ENCODE measurements at regions not wholly inside any gene's neighbourhood (a gene's known extent, or its start where the extent isn't known, plus 50 kb on each side); places are given as distances from the start of the nearest gene placed in this dataset.

DNA sequence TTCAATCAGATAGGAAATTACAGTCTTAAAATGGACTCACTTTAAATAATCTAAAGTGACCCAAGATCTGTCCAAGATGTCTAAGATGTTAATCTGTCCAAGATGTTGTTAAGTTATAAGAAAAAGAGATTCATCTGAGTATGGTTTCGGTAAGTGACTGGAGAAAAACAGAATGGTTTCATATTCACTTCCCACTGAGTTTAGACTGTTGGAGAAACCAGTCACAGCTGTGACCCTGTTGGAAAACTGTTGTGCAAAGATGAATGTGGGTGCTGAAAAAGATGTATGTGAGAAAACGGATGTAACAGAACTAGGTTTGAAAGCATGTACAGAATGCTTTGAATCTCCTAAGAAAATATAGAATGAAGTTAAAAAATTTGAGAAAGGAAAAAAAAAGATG is 325.9 kb downstream of the COL12A1 start:
- no peak for DNase-seq (ENCODE audit: low spot score)

- DNase-seq (ENCODE audit: low spot score), result no peak
These were observed 326.6 kb downstream of the COL12A1 start for GRCh38 chr6:74879234-74879633.

DNA sequence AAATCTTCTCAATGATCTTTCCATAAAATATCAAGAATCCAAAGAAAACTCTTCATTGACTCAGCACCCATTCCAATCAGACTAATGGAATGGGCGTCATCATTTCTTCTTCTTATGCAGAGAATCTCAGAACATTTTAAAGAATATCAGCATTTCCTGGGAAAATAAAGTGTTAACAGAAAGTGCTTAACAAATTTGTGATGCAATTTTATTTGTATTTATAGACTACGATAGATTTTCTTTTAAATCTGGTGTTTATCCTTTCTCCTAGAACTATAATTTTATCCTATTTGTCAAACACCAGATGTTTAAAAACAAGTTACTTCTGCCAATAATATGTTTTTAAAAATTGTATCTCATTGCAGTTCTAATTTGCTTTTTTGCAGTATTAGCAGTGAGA is 330.7 kb downstream of the COL12A1 start:
- DNase-seq (ENCODE audit: low spot score), result no peak

DNA sequence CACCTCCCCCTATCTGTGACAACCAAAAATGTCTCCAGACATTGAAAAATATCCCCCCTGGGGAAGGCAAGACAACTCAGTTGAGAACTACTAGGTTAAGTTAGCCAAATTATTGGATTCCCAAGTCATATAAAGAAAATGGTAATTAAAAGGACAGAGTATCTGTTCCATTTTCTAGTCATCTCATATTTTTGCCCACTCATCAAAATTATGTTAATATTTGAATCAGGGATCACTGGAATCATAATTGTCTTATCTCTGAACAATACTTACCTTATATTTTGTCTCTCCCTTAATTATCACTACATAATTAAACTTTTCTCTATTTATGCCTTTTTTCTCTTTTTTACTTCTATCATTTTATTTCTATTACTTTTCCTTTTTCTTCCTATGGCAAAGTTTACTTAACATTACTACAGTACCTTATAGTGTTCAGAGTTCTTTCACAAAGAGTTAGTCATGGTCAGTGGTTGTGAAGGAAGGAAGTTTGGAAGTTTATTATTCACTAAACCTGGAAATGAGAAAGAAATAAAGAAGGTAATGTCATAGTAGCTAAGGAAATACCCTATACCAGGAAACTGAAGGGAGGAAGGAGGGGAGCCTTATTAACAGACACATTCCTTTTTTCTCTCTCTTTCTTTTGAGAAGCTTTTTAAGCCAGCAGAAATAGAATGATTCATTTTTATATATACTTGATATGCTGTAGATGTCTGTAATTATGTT is 332.9 kb downstream of the COL12A1 start:
- DNase-seq (ENCODE audit: low spot score), result no peak

- no peak for DNase-seq (ENCODE audit: low spot score)
These were observed 334.1 kb downstream of the COL12A1 start for GRCh38 chr6:74871757-74872156.

- DNase-seq (ENCODE audit: low spot score), result no peak
These were observed 335.4 kb downstream of the COL12A1 start for GRCh38 chr6:74870403-74870802.

GRCh38 chr6:74867291-74867690 is 338.6 kb downstream of the COL12A1 start:
- no peak for DNase-seq (ENCODE audit: low spot score)

DNA sequence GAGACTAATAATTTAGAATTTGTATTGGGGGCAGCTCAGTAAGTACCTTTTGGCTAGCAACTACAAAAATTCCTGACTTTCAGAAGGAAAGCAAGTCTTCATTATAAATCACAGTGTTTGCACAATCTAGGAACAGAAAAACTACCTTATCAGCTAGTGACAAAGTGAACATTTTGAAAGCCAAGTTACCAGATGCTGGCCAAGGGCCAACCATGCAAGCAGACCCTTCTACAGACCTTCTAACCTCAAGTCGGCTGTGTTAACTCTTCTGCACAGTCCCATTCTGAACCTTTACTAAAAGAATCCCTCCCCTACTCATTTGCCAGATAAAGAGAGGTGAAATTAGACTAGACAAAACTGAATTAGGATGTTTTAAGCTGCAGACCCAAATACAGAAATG is 341.9 kb downstream of the COL12A1 start:
- no peak for DNase-seq (ENCODE audit: low spot score)

DNA sequence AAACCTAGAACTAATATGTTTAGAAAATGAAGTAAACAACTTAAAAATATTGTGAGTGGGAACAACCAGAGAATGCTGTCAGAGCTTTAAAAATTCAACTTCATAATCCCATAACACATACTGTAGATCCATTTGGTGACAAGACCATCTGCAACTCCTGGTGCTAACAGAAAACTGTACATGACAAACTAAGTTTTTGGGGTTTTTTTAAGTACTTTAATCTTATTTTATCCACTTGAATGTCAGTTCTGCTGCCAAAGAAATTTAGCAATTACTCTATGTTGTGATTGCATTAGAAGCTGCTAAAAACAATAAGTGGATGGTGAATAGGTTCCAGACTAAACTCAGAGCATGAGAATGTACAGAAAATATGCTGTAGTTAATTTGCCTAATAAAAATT is 345.4 kb downstream of the COL12A1 start:
- no peak for DNase-seq (ENCODE audit: low spot score)

- no peak for DNase-seq (ENCODE audit: low spot score)
These were observed 348.7 kb downstream of the COL12A1 start for GRCh38 chr6:74857157-74857556.

GRCh38 chr6:74853991-74854390 is 351.9 kb downstream of the COL12A1 start:
- no peak for DNase-seq (ENCODE audit: low spot score)

- DNase-seq (ENCODE audit: low spot score), result no peak
These were observed 354.3 kb downstream of the COL12A1 start for GRCh38 chr6:74851596-74851995.

DNA sequence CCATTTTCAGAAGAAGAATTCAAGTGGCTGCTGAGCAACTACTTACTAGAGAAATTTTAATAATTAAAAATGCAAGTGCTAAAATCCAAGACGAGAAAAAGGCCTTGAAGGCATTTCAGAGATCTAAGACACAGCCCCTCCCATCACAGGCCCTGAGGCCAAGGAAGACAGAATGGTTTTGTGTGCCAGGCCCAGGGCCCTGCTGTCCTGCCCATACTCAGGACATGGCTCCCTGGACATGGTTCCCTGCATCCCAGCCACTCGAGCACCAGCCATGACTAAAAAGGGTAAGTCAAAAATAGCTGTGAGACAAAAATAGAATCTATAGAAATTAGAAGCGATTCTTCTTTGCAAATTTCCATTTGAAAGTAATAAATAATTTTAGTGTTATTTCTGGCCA is 364.9 kb downstream of the COL12A1 start:
- DNase-seq (ENCODE audit: low spot score), result no peak

DNA sequence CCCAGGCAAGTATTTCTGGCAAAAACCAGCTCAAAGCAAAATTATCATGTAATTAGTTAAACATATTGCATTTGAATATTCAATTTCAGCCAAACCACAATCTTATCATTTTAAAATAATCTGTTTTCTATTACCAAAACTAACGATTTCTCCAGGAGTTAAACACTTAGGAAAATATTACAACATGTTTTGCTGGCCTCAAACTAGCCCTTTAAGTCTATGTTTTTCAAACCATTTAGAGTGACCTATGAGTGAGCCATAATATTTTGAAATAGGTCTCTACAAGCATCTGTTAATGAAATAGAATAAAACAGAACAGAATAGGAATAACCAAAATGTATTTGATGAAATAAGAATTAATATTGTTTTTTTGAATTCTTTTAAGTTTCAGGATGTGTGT is 370.9 kb downstream of the COL12A1 start:
- DNase-seq (ENCODE audit: low spot score), result no peak

GRCh38 chr6:74826263-74826662 is 379.6 kb downstream of the COL12A1 start:
- DNase-seq (ENCODE audit: low spot score), result no peak

DNA sequence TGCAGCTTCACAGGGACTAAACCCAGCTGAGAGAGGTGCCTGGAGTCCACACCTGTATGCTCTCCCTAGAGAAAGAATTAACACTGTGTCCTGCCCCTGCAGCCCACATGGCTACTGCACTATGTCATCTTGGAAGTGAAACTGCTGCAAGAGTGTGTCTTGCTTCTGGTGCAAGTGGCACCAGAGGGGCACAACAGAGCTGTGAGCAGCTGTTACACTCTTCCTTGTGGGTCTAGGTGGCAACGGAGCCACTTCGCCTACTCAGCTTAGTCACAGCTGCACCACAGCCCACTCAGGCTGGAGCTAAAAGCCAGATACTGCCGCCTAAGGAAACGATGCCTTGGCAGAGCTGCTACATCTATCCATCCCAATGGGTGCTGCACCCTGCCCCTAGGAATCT is 391.4 kb downstream of the COL12A1 start:
- DNase-seq (ENCODE audit: low spot score), result no peak

- no peak for DNase-seq (ENCODE audit: low spot score)
These were observed 398.2 kb downstream of the COL12A1 start for GRCh38 chr6:74807674-74808073.

DNA sequence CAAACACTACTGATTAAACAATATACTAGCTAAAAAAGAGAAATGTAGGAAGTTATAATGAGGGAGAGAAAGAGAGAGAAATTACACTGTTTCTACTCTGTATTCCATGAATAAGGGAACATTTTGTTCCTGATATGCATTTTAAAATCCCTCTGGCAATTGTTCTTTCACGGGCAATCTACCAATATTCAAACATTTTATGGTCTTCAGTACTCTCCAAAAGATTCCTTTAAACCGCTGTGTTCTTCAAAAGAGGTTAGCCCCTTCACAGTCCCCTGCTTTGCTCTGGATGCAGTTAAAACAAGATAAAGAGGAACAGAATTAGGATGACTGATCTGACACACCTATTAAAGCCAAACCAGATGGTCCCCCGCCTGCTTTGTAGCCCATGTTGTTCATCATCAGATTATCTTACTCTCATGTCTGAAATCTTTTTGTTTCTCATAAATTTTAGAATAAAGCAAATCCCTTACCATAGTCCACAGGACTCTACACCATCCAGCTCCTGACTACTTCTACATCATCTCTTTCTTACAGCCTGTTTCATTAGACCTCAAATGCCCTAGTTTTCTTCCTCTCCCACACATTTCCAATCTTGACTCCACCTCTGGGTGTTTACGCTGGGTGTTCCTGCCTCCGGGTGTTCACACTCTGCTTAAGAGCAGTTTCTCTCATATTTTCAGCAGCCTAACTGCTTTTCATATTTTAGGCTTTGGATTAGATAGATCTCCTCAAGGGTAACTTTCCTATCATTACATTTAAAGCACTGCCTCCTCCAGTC is 399.7 kb downstream of the COL12A1 start:
- DNase-seq (ENCODE audit: low spot score), result no peak

- no peak for DNase-seq (ENCODE audit: low spot score)
These were observed 407.6 kb downstream of the COL12A1 start for GRCh38 chr6:74798302-74798701.

GRCh38 chr6:74785236-74785635 is 420.6 kb downstream of the COL12A1 start:
- DNase-seq (ENCODE audit: low spot score), result no peak

GRCh38 chr6:74782346-74782745 is 423.5 kb downstream of the COL12A1 start:
- DNase-seq (ENCODE audit: low spot score), result no peak

GRCh38 chr6:74780831-74781230 is 425.0 kb downstream of the COL12A1 start:
- DNase-seq (ENCODE audit: low spot score), result no peak

DNA sequence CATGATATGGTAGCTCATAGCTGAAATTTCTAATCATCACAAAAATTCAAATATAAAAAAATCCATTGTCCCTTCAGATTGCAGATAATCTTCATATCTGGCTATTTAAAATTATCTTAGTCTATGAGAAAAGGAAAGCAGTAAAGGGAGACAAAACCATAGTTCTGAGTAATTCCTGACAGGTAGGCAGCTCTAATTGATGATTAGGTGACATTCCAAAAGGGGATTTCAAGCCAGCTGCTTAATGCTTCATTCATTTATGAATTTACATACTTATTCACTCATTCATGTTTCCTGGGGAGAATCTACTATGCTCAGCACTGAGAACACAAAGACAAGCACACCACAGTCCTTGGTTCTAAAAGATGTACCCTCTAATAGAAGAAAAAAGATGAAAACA is 437.1 kb downstream of the COL12A1 start:
- DNase-seq (ENCODE audit: low spot score), result no peak

DNA sequence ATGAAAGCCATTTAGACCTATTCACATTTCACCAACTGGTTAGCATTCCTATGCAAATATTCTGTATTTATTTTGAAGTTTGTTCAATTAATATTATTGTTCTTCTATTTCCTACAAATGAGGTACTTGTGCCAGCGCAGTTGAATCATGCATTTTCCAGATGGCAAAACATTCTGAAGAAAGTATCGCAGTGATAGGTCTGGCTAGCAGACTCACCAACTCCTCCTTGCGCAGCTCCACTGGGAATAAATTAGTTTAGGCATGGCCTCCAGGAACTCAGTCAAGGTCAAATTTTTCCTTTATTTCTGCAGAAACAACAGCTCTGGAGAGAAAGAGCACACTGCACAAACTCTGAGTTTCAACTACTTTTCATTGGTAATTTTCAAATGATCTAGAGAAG is 437.7 kb downstream of the COL12A1 start:
- no peak for DNase-seq (ENCODE audit: low spot score)

Data from ecto neural progenitor cell (in vitro differentiated cells).